MV-4-11 (cell line): ENCODE measurements at regions not wholly inside any gene's neighbourhood (a gene's known extent, or its start where the extent isn't known, plus 50 kb on each side); places are given as distances from the start of the nearest gene placed in this dataset.
"Not testable (repeated sequence)": the region's sequence is repeated elsewhere in the genome, so short reads cannot be mapped to it uniquely, and the experiment has no call there.

ENCODE experiments used
- DNase-seq: peaks from one replicate; lab custom pipeline; 2025; lab: John Stamatoyannopoulos, UW

- not testable (repeated sequence) for DNase-seq
Observed at GRCh38 chr9:85792057-85792456, 50.3 kb upstream of the AGTPBP1 start.

GRCh38 chr9:85802978-85803695 lies 61.4 kb upstream of the AGTPBP1 start:
- not testable (repeated sequence) for DNase-seq

GRCh38 chr9:85804847-85805133 lies 63.0 kb upstream of the AGTPBP1 start:
- not testable (repeated sequence) for DNase-seq

GRCh38 chr9:85805134-85806005 lies 63.6 kb upstream of the AGTPBP1 start:
- peak; percentile 36 for DNase-seq

GRCh38 chr9:85808329-85808728 lies 66.6 kb upstream of the AGTPBP1 start:
- not testable (repeated sequence) for DNase-seq

GRCh38 chr9:85813388-85813787 lies 71.6 kb upstream of the AGTPBP1 start:
- not testable (repeated sequence) for DNase-seq

- peak; percentile 53 for DNase-seq
Observed at GRCh38 chr9:85814800-85815199, 73.0 kb upstream of the AGTPBP1 start.

- peak; percentile 20 for DNase-seq
Observed at GRCh38 chr9:85818971-85819370, 77.2 kb upstream of the AGTPBP1 start.

GRCh38 chr9:85820598-85820997 lies 78.8 kb upstream of the AGTPBP1 start:
- DNase-seq: not testable (repeated sequence)

- not testable (repeated sequence) for DNase-seq
Observed at GRCh38 chr9:85824949-85825348, 83.2 kb upstream of the AGTPBP1 start.

- not testable (repeated sequence) for DNase-seq
Observed at GRCh38 chr9:85834591-85834990, 92.8 kb upstream of the AGTPBP1 start.

GRCh38 chr9:85843949-85844348 lies 97.0 kb upstream of the NAA35 start:
- DNase-seq: not testable (repeated sequence)

- not testable (repeated sequence) for DNase-seq
Observed at GRCh38 chr9:85847782-85848181, 93.2 kb upstream of the NAA35 start.

- DNase-seq: no peak
Observed at GRCh38 chr9:85858056-85858750, 82.7 kb upstream of the NAA35 start.

- no peak for DNase-seq
Observed at GRCh38 chr9:85859765-85860164, 81.2 kb upstream of the NAA35 start.

- not testable (repeated sequence) for DNase-seq
Observed at GRCh38 chr9:85861882-85862281, 79.1 kb upstream of the NAA35 start.

GRCh38 chr9:85863875-85864274 lies 77.1 kb upstream of the NAA35 start:
- no peak for DNase-seq

GRCh38 chr9:85871008-85871407 lies 69.9 kb upstream of the NAA35 start:
- no peak for DNase-seq

GRCh38 chr9:85871683-85872082 lies 69.3 kb upstream of the NAA35 start:
- not testable (repeated sequence) for DNase-seq

- DNase-seq: no peak
Observed at GRCh38 chr9:85872463-85872862, 68.5 kb upstream of the NAA35 start.

- DNase-seq: peak; percentile 76
Observed at GRCh38 chr9:85876628-85877027, 64.3 kb upstream of the NAA35 start.

GRCh38 chr9:85878872-85879597 lies 61.9 kb upstream of the NAA35 start:
- DNase-seq: not testable (repeated sequence)
